Hematopoietic multipotent progenitor cell treated with erythropoietin and hydrocortisone succinate and interleukin-3 and kit ligand, for 4 days (in vitro differentiated cells): ENCODE measurements at regions not wholly inside any gene's neighbourhood (a gene's known extent, or its start where the extent isn't known, plus 50 kb on each side); places are given as distances from the start of the nearest gene placed in this dataset.
A peak's percentile ranks its signal among the peaks of the same experiment; 100 is the strongest.

Experiments
- DNase-seq: peaks from one replicate; pipeline ENCODE4 v3.0.0-alpha.2; 2015

DNA sequence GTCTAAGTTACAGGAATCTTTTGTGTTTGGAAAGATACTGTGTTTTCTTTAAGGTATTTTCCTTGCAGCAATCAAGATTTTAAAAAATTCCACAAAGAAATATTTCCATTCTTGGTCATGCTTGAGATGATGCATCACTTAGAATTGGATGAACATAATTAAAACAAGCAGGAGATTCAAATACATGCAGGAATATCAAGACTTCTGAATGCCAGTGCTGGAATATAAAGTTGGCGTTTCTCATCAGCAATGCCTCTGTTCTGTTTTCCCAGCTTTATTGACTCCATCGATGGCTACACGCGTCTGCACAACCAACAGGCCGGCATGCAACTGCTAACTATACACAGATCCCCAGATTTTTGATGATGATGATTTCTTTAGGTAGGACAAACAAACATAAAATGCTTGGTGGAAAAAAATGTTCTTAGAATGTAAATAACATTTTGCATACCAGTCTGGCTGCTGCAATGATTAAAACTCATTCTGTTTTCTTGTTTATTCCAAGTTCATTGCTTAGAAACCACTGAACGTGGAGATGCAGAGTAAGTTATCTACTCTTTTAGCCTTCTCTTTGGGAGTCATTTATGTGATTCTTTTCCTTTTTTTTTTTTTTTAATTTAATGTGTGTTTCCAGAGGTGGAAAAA is 91.3 kb upstream of the FAM171A1 start:
- DNase-seq, result no peak

DNA sequence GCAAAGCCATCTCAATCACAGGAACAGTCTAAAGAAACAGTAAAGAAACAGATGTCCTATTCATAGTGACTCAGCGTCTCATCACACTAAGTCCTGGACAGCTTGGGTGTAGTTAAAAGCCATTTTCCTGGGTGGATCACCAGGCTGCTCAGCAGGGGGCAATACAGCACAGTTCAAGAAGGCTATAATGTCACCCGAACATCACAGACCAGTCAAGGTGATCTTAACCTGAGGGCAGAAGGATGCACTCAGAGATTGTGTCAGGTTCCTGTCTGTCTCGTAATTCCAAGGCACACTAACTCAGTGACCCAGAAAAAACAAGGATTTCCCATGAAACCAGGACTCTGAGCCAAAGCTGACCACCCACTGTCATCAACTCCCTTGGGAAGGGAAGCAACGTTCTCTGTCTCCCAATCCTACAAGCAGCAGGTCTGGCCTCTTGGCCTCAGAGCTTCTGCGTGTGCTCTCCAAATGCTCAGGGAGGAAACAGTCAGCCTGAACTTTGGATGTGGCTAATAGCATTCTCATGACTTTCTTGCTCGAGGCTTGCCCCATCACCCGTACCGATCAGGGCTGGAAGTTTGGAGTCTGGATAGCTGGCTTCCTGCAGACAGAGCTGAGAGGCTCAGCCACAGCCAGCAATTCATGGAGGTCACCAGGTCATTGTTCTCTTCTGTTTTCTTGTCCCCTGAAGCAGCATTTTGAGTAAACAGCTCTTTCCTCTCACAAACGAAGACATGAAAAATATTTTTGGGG is 90.4 kb upstream of the FAM171A1 start:
- peak; percentile 61 for DNase-seq

DNA sequence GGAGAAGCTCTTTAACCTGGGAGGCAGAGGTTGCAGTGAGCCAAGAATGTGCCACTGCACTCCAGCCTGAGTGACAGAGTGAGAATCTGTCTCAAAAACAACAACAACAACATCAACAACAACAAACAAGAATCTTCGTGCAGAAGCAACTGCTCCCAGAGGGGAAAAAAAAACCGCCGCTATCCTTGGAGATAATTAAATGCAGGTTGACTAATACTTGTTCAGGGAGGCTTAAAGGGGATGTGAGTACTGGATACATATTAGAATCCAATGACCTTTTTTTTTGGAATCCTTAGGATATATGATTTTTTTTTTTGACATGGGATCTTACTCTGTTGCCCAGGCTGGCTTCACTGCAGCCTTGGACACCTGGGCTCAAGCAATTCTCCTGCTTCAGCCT is 89.6 kb upstream of the FAM171A1 start:
- DNase-seq, result no peak

- DNase-seq, result no peak
Observed at GRCh38 chr10:15459218-15459617, 88.1 kb upstream of the FAM171A1 start.

GRCh38 chr10:15457382-15457781 is 86.3 kb upstream of the FAM171A1 start:
- peak; percentile 73 for DNase-seq

DNA sequence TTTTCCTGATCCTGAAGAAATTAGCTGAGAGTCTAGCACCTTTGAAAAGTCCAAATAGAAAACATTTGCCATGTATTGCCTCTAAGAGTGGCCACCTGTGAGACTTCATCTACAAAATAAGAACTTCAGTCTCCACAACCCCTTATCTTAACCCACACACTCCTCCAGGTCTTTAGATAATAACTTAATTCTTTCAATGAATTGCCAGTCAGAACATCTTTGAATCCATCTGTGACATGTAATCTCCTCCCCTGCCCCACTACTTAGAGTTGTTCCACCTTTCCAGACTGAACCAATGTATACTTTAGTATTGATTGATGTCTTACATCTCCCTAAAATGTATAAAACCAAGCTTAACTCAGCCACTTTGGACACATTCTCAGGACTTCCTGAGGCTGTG is 84.4 kb upstream of the FAM171A1 start:
- DNase-seq, result peak; percentile 78

GRCh38 chr10:15453926-15454325 is 82.8 kb upstream of the FAM171A1 start:
- DNase-seq, result no peak

DNA sequence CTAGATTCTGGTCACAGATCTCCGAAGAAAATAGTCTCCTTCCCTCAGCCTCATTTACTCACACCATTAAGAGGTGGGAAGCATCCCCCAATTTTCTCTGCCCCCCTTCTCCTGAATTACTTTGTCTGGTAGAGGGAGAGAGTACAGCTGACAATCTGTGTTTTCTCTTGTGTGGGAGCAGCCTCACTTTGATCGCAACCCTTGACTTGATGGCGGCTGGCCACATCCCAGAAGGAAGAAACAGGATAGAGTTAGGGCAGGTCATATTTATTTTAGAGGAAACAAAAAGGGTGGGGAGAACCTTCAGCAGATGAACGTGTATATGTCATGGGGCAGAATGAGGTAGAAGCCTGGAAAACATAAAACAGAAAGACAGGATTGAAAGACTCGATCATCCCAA is 82.4 kb upstream of the FAM171A1 start:
- DNase-seq, result no peak

DNA sequence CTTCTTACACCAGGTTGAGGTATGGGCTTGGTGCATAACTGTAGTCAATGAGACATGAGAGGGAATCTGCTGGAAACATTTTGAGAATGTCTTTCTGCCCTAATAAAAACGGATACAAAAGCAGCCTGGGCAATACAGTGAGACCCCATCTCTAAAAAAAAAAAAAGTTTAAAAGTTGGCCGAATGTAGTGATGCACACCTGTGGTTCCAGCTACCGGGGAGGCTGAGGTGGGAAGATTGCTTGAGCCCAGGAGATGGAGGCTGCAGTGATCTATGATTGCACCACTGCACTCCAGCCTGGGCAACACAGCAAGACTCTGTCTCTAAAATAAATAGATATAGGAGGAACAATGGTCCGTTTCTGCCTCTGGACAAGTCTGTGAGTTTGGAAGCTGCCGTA is 81.5 kb upstream of the FAM171A1 start:
- no peak for DNase-seq

- peak; percentile 97 for DNase-seq
Observed at GRCh38 chr10:15451137-15452094, 80.3 kb upstream of the FAM171A1 start.

- no peak for DNase-seq
Observed at GRCh38 chr10:15448598-15448997, 77.5 kb upstream of the FAM171A1 start.

GRCh38 chr10:15445006-15445390 is 73.9 kb upstream of the FAM171A1 start:
- no peak for DNase-seq

DNA sequence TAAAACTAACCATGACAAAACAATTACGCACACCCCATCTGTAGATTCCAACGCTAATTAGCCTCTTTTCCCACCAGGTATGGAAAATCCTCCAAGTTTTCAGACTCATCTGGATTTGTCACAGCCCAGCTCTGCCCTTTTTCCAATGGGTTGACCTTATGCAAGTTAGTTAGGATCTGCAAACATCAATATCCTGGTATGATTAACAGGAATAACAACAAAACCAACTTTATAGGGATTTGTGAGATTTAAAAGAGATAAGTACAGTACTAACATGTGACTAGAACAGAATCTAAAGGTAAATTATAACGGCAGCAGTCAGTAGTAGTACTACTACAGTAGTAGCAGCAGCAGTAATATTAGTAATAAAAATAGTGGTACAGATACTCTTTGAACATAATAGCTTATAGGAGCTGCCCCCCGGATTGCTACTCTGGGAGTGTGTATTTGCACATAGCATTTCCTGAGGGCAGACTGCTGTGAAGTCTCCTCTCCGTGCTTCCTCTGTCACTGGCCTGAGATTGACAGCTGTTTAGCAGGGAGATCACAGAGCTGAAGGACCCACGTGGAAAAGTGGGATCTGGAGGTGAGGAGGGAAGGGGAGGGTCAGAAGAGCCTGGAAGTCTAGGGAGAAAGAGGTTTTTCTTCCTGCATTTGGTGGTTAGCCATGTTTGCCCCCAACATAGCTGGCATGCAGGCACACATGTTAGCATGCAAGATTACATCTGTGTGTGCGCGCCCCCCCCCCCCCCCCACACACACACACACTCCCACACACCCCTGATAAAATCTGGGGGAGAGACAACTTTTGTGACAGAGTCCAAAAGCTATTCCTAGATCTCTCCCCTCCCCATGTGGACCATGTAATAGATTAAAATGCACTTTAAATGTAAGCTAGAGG is 73.3 kb upstream of the FAM171A1 start:
- no peak for DNase-seq

- DNase-seq, result no peak
Observed at GRCh38 chr10:15442056-15442455, 71.0 kb upstream of the FAM171A1 start.

DNA sequence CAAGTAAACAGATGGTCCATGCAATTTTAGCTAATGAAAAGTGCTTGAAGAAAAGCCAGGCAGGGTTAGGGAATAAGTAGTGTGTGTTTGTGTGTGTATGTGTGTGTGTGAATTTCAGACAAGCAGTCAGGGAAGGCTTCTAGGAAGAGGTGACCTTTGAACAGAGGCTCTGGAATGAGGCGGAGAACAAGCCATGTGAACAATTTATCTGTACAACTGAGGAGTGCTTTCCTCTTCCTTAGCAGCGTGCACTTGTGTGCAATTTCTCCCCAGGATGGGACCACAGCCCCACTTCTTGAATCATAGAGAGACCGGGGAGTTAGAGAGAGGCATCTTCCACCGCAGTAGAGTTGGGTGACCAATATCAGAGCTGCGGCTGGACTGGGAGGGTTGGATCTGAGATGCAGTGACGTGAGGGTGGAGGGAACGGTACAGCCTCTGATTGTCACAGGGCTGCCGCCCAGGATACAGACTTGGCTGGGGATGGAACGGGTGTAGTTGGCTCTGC is 69.2 kb upstream of the FAM171A1 start:
- no peak for DNase-seq

DNA sequence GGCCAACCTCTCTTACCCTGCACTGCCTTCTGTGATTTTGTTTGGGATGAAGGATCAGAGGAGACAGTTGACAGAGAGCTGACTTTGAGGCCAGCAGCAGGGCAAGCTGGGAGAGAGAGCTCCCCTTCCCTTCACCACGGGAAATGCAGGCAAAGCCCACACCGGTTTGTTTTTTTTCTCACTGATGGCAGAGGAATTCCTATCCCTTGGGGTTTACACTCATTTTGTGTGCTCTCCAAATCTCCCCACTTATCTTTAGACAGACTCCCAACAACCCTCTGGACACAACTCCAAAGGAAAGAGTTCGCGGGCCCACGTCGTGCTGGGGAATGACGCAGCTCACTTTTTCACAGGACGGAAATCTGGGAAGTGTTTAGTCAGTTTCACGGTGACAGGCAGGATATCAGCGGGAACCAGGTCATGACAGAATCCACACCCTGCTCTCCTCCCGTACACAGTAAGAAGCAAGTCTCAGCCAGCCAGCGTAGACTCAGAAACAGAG is 68.3 kb upstream of the FAM171A1 start:
- DNase-seq, result peak; percentile 65

DNA sequence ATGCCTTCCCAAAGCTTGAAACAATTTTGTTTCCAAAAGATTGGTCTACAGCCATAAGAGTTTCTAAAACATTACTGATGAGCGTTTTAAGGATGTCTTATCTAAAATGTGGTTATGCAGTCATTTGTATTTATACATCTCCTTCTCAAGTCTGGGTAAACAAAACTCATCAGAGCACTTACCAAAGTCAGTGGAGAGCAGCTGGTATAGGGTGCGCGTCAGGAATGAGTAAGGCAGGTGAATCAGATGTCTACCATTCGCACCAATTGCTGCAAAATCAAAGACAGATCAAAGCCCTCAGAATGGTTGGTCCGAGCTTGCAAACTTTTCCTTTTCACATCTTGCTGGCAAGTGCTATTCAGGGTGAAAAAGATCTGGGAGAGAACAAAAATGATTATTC is 65.6 kb upstream of the FAM171A1 start:
- no peak for DNase-seq

DNA sequence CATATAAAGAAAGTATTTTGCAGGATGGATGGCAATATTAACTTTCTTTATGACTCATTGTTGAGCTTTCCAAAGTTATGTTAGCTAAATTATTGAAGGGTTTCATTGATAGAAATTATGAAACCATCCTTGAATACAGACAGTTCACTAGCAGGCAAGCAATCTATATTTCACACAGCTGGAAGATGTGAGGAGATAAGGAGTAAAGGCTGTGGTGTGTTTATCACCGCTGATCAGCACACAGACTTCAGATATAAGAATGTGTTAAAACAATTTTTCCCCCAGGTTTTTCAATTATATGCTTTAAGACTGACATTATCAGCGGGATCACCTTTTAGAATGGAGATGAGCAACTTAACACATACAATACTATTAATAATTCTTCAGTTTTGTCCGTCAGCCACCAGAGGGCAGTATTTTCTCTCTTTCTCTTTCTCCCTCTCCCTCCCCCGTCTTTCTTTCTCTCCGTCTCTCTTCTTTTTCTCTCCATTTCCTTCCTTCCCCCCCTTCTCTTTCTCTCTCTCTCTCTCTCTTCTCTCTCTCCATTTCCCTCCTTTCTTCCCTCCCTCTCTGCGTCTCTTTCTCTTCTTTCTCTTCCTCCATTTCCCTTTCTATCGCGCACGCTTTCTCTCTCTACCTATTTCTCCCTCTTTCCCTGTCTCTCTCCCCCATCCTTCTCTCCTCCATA is 62.9 kb upstream of the FAM171A1 start:
- DNase-seq, result peak; percentile 90

GRCh38 chr10:15432266-15432665 is 61.2 kb upstream of the FAM171A1 start:
- DNase-seq, result no peak

DNA sequence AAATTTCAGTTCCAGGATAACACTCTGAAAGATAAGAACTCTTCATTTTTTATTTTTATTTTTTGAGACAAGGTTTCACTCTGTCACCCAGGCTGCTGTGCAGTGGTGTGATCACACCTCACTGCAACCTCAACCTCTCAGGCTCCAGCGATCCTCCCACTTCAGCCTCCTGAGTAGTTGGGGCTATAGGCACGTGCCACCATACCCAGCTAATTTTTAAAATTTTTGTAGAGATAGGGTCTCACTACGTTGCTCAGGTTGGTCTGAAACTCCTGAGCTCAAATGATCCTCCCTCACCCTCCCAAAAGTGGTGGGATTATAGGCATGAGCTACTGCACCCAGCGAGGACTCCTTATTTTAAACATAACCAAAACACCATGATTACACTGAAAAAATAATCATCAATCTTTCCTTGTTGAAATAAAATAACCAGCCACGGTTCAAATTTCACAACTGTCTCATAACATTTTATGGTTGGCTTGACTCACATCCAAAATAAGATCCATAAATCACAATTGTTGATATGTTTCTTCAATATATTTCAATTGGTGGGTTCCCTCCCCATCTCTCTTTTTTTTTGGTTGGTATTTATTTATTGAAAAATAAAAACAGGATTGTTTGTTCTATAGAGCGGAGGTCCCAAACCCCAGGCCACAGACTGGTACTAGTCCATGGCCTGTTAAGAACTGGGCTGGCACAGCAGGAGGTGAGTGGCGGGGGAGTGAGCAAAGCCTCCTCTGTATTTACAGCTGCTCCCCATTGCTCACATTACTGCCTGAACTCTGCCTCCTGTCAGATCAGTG is 60.1 kb upstream of the FAM171A1 start:
- DNase-seq, result no peak

DNA sequence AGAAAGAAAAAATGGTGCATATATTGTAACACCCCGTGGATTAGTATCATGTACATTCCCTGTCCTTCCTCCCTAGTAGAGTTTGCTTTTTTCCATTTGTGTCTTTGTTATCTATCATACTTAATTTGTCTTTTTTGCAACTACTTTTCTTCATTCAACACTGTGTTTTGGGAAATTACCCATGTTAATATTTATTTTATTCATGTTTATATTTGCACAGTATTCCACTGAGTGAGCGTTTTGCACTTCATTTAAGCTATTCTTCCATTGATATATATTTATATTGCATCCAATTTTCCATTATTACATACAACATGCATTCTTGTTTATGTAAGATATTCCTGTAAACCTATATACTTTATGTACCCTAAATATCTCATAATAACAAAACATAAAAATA is 57.6 kb upstream of the FAM171A1 start:
- no peak for DNase-seq
